ENCODE measurements at regions not wholly inside any gene's neighbourhood (a gene's known extent, or its start where the extent isn't known, plus 50 kb on each side); places are given as distances from the start of the nearest gene placed in this dataset.

DNA sequence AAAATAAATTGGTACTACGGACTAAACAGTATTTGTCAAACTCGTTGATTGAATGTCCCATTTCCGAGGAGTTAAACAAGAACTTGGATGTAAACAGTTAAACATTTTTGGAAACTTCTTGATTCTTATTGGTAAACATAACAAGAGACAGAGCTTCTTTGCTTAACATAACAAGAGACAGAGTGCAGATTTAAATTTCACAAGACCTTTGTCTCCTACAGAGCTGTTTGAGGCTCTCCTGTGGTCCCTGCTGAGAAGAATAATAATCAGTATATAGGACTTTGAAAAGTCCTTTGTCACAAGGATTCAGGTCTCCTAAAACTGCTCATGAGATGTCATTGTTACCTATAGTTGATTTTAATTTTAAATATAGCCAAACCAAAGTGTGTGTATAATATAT, 170.6 kb upstream of the C21orf91 start (continued):
- TF ChIP-seq CHD7 (IDR thresholded peaks at IDR 0.05; ENCODE audit: insufficient replicate concordance, low read length) (peak; percentile 77), SAP30 (IDR thresholded peaks at IDR 0.05; ENCODE audit: insufficient read depth, insufficient replicate concordance, low read length) (no peak), EGR1 (IDR thresholded peaks at IDR 0.05; ENCODE audit: borderline replicate concordance, low read depth, low read length) (no peak), CBX8 (IDR thresholded peaks at IDR 0.05; ENCODE audit: borderline replicate concordance, low read depth, low read length) (no peak), NRF1 (IDR thresholded peaks at IDR 0.05; ENCODE audit: low read depth, low read length) (no peak), KDM4A (IDR thresholded peaks at IDR 0.05; ENCODE audit: low read depth, low read length, severe bottlenecking) (no peak), SP2 (IDR thresholded peaks at IDR 0.05; ENCODE audit: low read length) (no peak), BCL11A (IDR thresholded peaks at IDR 0.05; ENCODE audit: low read depth in 2 of 2, low read length in 2 of 2) (peak in 1 of 2 experiments; percentile 25), CHD2 (IDR thresholded peaks at IDR 0.05; ENCODE audit: low read length) (no peak)
